OCI-LY1 (cell line): ENCODE measurements at regions not wholly inside any gene's neighbourhood (a gene's known extent, or its start where the extent isn't known, plus 50 kb on each side); places are given as distances from the start of the nearest gene placed in this dataset.

Source experiments
- H2AFZ ChIP-seq: fragments of 200-600 bp; sonication (generic), shearing (Covaris generic); 2 replicates; pipeline ENCODE4 v1.6.0; 2014; ENCODE audit warnings: antibody characterized with exemption, mild to moderate bottlenecking, low read length
- H3F3A ChIP-seq: fragments of 200-600 bp; sonication (generic), shearing (Covaris generic); 2 replicates; pipeline ENCODE4 v1.6.0; 2014; ENCODE audit warnings: mild to moderate bottlenecking, antibody characterized with exemption, low read length, moderate library complexity; ENCODE audit not compliant: insufficient read depth
- H3K27ac ChIP-seq: fragments of 200-600 bp; sonication (generic); 2 replicates; pipeline ENCODE4 v1.5.1; 2014; ENCODE audit warnings: low read length, mixed run types, mild to moderate bottlenecking, low read depth; ENCODE audit not compliant: poor library complexity, severe bottlenecking
- H3K27me3 ChIP-seq: fragments of 200-600 bp; sonication (generic); 2 replicates; pipeline ENCODE4 v1.6.0; 2014; ENCODE audit warnings: antibody characterized with exemption, mild to moderate bottlenecking, low read length, moderate library complexity; ENCODE audit not compliant: insufficient read depth
- H3K36me3 ChIP-seq: fragments of 200-600 bp; sonication (generic); 2 replicates; pipeline ENCODE4 v1.6.1; 2014; ENCODE audit warnings: mild to moderate bottlenecking, antibody characterized with exemption, low read length, moderate library complexity, mixed read lengths; ENCODE audit not compliant: insufficient read depth
- H3K4me1 ChIP-seq: fragments of 200-600 bp; sonication (generic); 2 replicates; pipeline ENCODE4 v1.5.1; 2014; ENCODE audit warnings: mild to moderate bottlenecking, low read length, moderate library complexity; ENCODE audit not compliant: insufficient read depth, severe bottlenecking
- H3K4me2 ChIP-seq: fragments of 200-600 bp; sonication (generic), shearing (Covaris generic); 2 replicates; pipeline ENCODE4 v1.6.1; 2014; ENCODE audit warnings: low read length
- H3K4me3 ChIP-seq: fragments of 200-600 bp; sonication (generic); 2 replicates; pipeline ENCODE4 v1.5.1; 2014; ENCODE audit warnings: low read length, low read depth, mild to moderate bottlenecking, mixed read lengths; ENCODE audit not compliant: poor library complexity, severe bottlenecking
- H3K79me2 ChIP-seq: fragments of 200-600 bp; shearing (Covaris generic); 2 replicates; pipeline ENCODE4 v1.6.1; 2016; ENCODE audit warnings: mixed run types, low read length, mixed read lengths; ENCODE audit not compliant: insufficient read depth
- H3K9ac ChIP-seq: fragments of 200-600 bp; sonication (generic), shearing (Covaris generic); 2 replicates; pipeline ENCODE4 v1.6.1; 2014; ENCODE audit warnings: mild to moderate bottlenecking, low read length, mixed read lengths
- H3K9me2 ChIP-seq: fragments of 200-600 bp; sonication (generic), shearing (Covaris generic); 2 replicates; pipeline ENCODE4 v1.6.1; 2014; ENCODE audit warnings: low read depth, mild to moderate bottlenecking, low read length, mixed read lengths
- H3K9me3 ChIP-seq: fragments of 200-600 bp; shearing (Covaris generic); 2 replicates; pipeline ENCODE4 v1.6.1; 2014; ENCODE audit warnings: low read length, mixed read lengths
- H4K20me1 ChIP-seq: fragments of 200-600 bp; sonication (generic), shearing (Covaris generic); 2 replicates; pipeline ENCODE4 v1.6.0; 2016; ENCODE audit warnings: mild to moderate bottlenecking, low read length; ENCODE audit not compliant: insufficient read depth
- CTCF ChIP-seq: fragments of 200-600 bp; sonication (generic), shearing (Covaris generic); IDR thresholded peaks from 2 replicates; pipeline ENCODE4 v1.5.1; 2017; ENCODE audit warnings: mild to moderate bottlenecking, antibody characterized with exemption, low read length, moderate library complexity, mixed read lengths
- EZH2 ChIP-seq: fragments of 200-600 bp; sonication (generic), shearing (Covaris generic); IDR thresholded peaks from 2 replicates; pipeline ENCODE4 v1.8.0; 2017; ENCODE audit warnings: borderline replicate concordance, mixed run types, mild to moderate bottlenecking, antibody characterized with exemption, low read length, moderate library complexity, mixed read lengths

DNA sequence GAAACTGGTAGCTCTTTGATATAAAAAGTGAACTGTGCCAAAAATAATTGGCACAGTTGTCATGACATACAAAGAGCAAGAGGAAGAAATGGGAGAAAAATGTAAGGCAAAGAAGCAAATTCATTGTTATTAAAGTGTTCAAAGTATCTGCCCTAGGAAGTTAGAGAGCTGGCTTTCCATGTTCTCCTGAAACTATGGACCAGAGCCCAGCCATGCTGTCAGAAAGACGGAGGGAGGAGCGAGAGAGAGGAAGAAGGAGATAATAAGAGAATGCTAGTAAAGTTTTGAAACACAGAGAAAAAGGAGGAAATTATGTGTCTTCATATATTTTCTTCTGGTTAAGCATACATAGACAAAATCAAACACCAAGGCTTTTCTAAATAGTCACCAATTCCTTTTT is 78.1 kb upstream of the PELI2 start:
- Histone ChIP-seq H3K36me3 (no peaks in the 10 kb centered on the region), H3K4me3 (no peak overlapping the region), H3K79me2 (no peaks in the 10 kb centered on the region), H4K20me1 (no peaks in the 10 kb centered on the region), H3K27me3 (no peaks in the 10 kb centered on the region), H3K9me3 (no peaks in the 10 kb centered on the region), H3K9me2 (no peaks in the 10 kb centered on the region), H2AFZ (no peak overlapping the region), H3F3A (no peaks in the 10 kb centered on the region), H3K27ac (no peak overlapping the region), H3K9ac (no peak overlapping the region), H3K4me2 (no peak overlapping the region), H3K4me1 (no peaks in the 10 kb centered on the region)
- no peak for TF ChIP-seq CTCF
- no peak for TF ChIP-seq EZH2

DNA sequence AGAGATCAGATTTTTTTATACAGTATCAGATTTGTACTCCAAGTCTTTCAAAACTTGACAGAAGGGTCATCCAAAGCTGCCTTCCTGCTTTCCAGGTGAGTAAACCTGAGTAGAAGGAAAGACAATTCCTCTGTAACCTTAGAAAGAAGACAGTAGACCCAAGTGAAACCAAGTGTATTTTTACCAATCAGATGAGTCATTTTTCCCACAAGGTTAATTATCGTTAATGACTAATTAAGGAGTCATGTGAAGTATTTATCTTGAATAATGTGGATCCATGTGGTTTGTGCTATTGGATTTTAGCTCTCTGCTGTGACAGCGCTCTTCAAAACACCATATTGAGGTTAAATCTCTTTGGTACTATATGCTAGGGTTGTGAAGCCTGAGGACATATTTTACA is 74.0 kb upstream of the PELI2 start:
- Histone ChIP-seq H3K9ac (no peak overlapping the region), H3K79me2 (no peaks in the 10 kb centered on the region), H4K20me1 (no peaks in the 10 kb centered on the region), H3K9me2 (no peaks in the 10 kb centered on the region), H3K4me1 (no peaks in the 10 kb centered on the region), H3K4me3 (no peak overlapping the region), H3K4me2 (no peak overlapping the region), H2AFZ (no peak overlapping the region), H3F3A (no peaks in the 10 kb centered on the region), H3K36me3 (no peaks in the 10 kb centered on the region), H3K9me3 (no peaks in the 10 kb centered on the region), H3K27ac (no peak overlapping the region), H3K27me3 (no peaks in the 10 kb centered on the region)
- TF ChIP-seq EZH2 (no peak), CTCF (no peak)

DNA sequence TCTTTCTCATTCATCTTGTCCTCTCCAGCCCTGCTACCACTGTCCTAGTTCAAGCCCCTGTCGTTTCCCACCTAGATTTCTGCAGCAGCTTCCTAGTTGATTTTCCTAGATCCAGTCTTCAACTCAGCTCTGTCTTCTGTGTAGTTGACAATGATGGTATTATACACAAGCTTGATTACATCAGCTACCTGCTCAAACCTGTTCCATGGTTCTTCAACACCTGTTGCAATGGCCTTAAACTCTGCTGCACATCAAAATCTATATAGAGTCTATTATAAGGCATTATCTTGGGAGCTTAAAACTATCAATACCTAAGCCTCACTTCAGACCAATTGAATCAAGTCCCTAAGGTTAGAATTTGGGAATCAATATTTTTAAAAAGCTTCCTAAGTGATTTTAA is 71.7 kb upstream of the PELI2 start:
- no peak overlapping the region for H3K27ac ChIP-seq
- no peaks in the 10 kb centered on the region for H3K36me3 ChIP-seq
- no peaks in the 10 kb centered on the region for H3K79me2 ChIP-seq
- H3F3A ChIP-seq, result no peaks in the 10 kb centered on the region
- H3K9ac ChIP-seq, result no peak overlapping the region
- no peak overlapping the region for H3K4me2 ChIP-seq
- H3K4me3 ChIP-seq, result no peak overlapping the region
- no peaks in the 10 kb centered on the region for H3K9me2 ChIP-seq
- H3K27me3 ChIP-seq, result no peaks in the 10 kb centered on the region
- H2AFZ ChIP-seq, result no peak overlapping the region
- no peaks in the 10 kb centered on the region for H4K20me1 ChIP-seq
- H3K4me1 ChIP-seq, result no peaks in the 10 kb centered on the region
- TF ChIP-seq EZH2, result no peak
- no peak for TF ChIP-seq CTCF
- no peaks in the 10 kb centered on the region for H3K9me3 ChIP-seq
